LNCaP clone FGC (cell line): ENCODE measurements at regions not wholly inside any gene's neighbourhood (a gene's known extent, or its start where the extent isn't known, plus 50 kb on each side); places are given as distances from the start of the nearest gene placed in this dataset.

Experiments
- DNase-seq: peaks from one replicate; pipeline ENCODE4 v3.0.0-alpha.2; 2011; ENCODE audit warnings: low read depth
- H3K4me3 ChIP-seq: 2 replicates; pipeline ENCODE4 v1.5.1; 2011; ENCODE audit warnings: mild to moderate bottlenecking, low read depth, low read length, control low read depth
- CTCF ChIP-seq: IDR thresholded peaks from 2 replicates; pipeline ENCODE4 v1.5.1; 2012; ENCODE audit warnings: mild to moderate bottlenecking; ENCODE audit not compliant: control insufficient read depth, insufficient read depth; ENCODE audit errors: extremely low read depth

- no peak for TF ChIP-seq CTCF
- no peak for DNase-seq
- H3K4me3 ChIP-seq: no peak overlapping the region
Observed at GRCh38 chr21:37983336-37984095, 67.3 kb upstream of the KCNJ6 start.

GRCh38 chr21:37984416-37984815, 68.2 kb upstream of the KCNJ6 start:
- DNase-seq: no peak
- TF ChIP-seq CTCF: no peak
- H3K4me3 ChIP-seq: no peak overlapping the region

GRCh38 chr21:37986000-37986399, 69.7 kb upstream of the KCNJ6 start:
- no peak for TF ChIP-seq CTCF
- no peak overlapping the region for H3K4me3 ChIP-seq
- no peak for DNase-seq

GRCh38 chr21:37986751-37987399, 70.6 kb upstream of the KCNJ6 start:
- no peak for TF ChIP-seq CTCF
- no peak overlapping the region for H3K4me3 ChIP-seq
- DNase-seq: peak; percentile 92

GRCh38 chr21:37987668-37988067, 71.4 kb upstream of the KCNJ6 start:
- no peak overlapping the region for H3K4me3 ChIP-seq
- TF ChIP-seq CTCF: no peak
- DNase-seq: no peak

- TF ChIP-seq CTCF: no peak
- no peak for DNase-seq
- H3K4me3 ChIP-seq: no peak overlapping the region
Observed at GRCh38 chr21:37993071-37993470, 76.8 kb upstream of the KCNJ6 start.
